Upper lobe of left lung (tissue), 4 donors: ENCODE measurements at regions not wholly inside any gene's neighbourhood (a gene's known extent, or its start where the extent isn't known, plus 50 kb on each side); places are given as distances from the start of the nearest gene placed in this dataset.

ENCODE experiments used
- small RNA-seq, 4 donors: library from RNA; depleted of rRNA; stranded (forward); fragments of <200 nt; gene quantifications; one replicate each; pipeline ENCODE3, GENCODE V24; 2016

Small RNA genes in the stretch of these regions (small RNA-seq; reads per million reads assigned to genes)
- gene AL513210.1, result 0 reads per million in 4 donors
